WTC11 (cell line): ENCODE measurements at regions not wholly inside any gene's neighbourhood (a gene's known extent, or its start where the extent isn't known, plus 50 kb on each side); places are given as distances from the start of the nearest gene placed in this dataset.

Experiments
- ATAC-seq: fragments of 200-7000 bp; cut with Tn5 transposase; 2 replicates; pipeline ENCODE4 v1.10.0; 2021; ENCODE audit warnings: mild to moderate bottlenecking, moderate library complexity
- CTCF ChIA-PET: fragments of 300-600 bp; sonication (Branson Sonifier 250); formaldehyde crosslinking; loops from one replicate; lab custom pipeline; 2021; ENCODE audit warnings: antibody characterized with exemption; lab: Charles Lee
- POLR2A ChIA-PET: fragments of 350-600 bp; sonication (Branson Sonifier 250); formaldehyde crosslinking; loops from one replicate; lab custom pipeline; 2021; ENCODE audit warnings: antibody characterized with exemption; lab: Charles Lee
- DNase-seq: peaks from one replicate; pipeline ENCODE4 v3.0.0; 2021; ENCODE audit warnings: low spot score
- H3K27ac Mint-ChIP-seq: 2 replicates; pipeline ENCODE4 v1.8.0; 2021; ENCODE audit warnings: mixed read lengths
- H3K27me3 Mint-ChIP-seq: 2 replicates; pipeline ENCODE4 v1.8.0; 2021; ENCODE audit warnings: low read depth, mild to moderate bottlenecking, moderate library complexity, mixed read lengths
- H3K36me3 Mint-ChIP-seq: 2 replicates; pipeline ENCODE4 v1.8.0; 2021; ENCODE audit warnings: mixed read lengths
- H3K4me1 Mint-ChIP-seq: 2 replicates; pipeline ENCODE4 v1.8.0; 2022; ENCODE audit warnings: mixed read lengths
- H3K4me3 Mint-ChIP-seq: 2 replicates; pipeline ENCODE4 v1.8.0; 2021; ENCODE audit warnings: mild to moderate bottlenecking, moderate library complexity, mixed read lengths
- H3K9me3 Mint-ChIP-seq: 2 replicates; pipeline ENCODE4 v1.8.0; 2021; ENCODE audit warnings: mixed read lengths
- FOXJ3 ChIP-seq: sonication (generic); formaldehyde crosslinking; IDR thresholded peaks from 2 replicates; pipeline ENCODE4 v1.9.0; 2021; ENCODE audit warnings: missing genetic modification reagents, mild to moderate bottlenecking, borderline replicate concordance
- FOXP1 ChIP-seq: sonication (generic); formaldehyde crosslinking; IDR thresholded peaks from 2 replicates; pipeline ENCODE4 v1.8.0; 2022; ENCODE audit warnings: missing genetic modification reagents, mild to moderate bottlenecking, moderate library complexity, borderline replicate concordance
- GTF2I ChIP-seq: fragments of 250-450 bp; sonication (Bioruptor Pico); conservative IDR thresholded peaks from 2 replicates; pipeline ENCODE4 v1.4.0; 2021; ENCODE audit warnings: mild to moderate bottlenecking
- HMGA2 ChIP-seq: fragments of 250-450 bp; sonication (Bioruptor Pico); IDR thresholded peaks from 2 replicates; pipeline ENCODE4 v1.4.0; 2021; ENCODE audit warnings: mild to moderate bottlenecking, moderate library complexity
- NFATC4 ChIP-seq: fragments of 250-450 bp; sonication (Bioruptor Pico); IDR thresholded peaks from 2 replicates; pipeline ENCODE4 v1.9.0; 2021; ENCODE audit warnings: mild to moderate bottlenecking
- NFE2L1 ChIP-seq: sonication (generic); formaldehyde crosslinking; IDR thresholded peaks from 2 replicates; pipeline ENCODE4 v1.8.1; 2023; ENCODE audit warnings: missing genetic modification reagents
- OVOL2 ChIP-seq: fragments of 250-450 bp; sonication (Bioruptor Pico); IDR thresholded peaks from 2 replicates; pipeline ENCODE4 v1.9.0; 2021; ENCODE audit warnings: mild to moderate bottlenecking, borderline replicate concordance
- RORB ChIP-seq: fragments of 250-450 bp; sonication (Bioruptor Pico); IDR thresholded peaks from 2 replicates; pipeline ENCODE4 v1.9.0; 2021; ENCODE audit warnings: mild to moderate bottlenecking
- SMAD4 ChIP-seq: sonication (generic); formaldehyde crosslinking; IDR thresholded peaks from 2 replicates; pipeline ENCODE4 v1.8.0; 2022; ENCODE audit warnings: mild to moderate bottlenecking, missing genetic modification reagents
- ZBTB21 ChIP-seq: sonication (generic); formaldehyde crosslinking; IDR thresholded peaks from 2 replicates; pipeline ENCODE4 v1.8.1; 2023; ENCODE audit warnings: mild to moderate bottlenecking, missing genetic modification reagents, borderline replicate concordance
- ZNF138 ChIP-seq: sonication (generic); formaldehyde crosslinking; conservative IDR thresholded peaks from 2 replicates; pipeline ENCODE4 v1.8.1; 2022; ENCODE audit warnings: mild to moderate bottlenecking, moderate library complexity, missing genetic modification reagents
- ZNF317 ChIP-seq: sonication (generic); formaldehyde crosslinking; IDR thresholded peaks from 2 replicates; pipeline ENCODE4 v1.8.1; 2023; ENCODE audit warnings: low read depth, mild to moderate bottlenecking, moderate library complexity, missing genetic modification reagents, borderline replicate concordance
- ZNF396 ChIP-seq: fragments of 250-450 bp; sonication (Bioruptor Pico); IDR thresholded peaks from 2 replicates; pipeline ENCODE4 v1.8.0; 2021; ENCODE audit warnings: mild to moderate bottlenecking, moderate library complexity, borderline replicate concordance
- ZNF423 ChIP-seq: fragments of 250-450 bp; sonication (Bioruptor Pico); IDR thresholded peaks from 2 replicates; pipeline ENCODE4 v2.1.2; 2022; ENCODE audit warnings: mild to moderate bottlenecking, moderate library complexity
- TF ChIP-seq, protein P1 (sequence below): fragments of 250-450 bp; sonication (Bioruptor Pico); IDR thresholded peaks from 2 replicates; pipeline ENCODE4 v1.9.0; 2021; ENCODE audit warnings: mild to moderate bottlenecking, borderline replicate concordance
- TF ChIP-seq, protein P2 (sequence below): sonication (generic); formaldehyde crosslinking; IDR thresholded peaks from 2 replicates; pipeline ENCODE4 v1.8.0; 2022; ENCODE audit warnings: mild to moderate bottlenecking, missing genetic modification reagents
- TF ChIP-seq, protein P3 (sequence below): sonication (generic); formaldehyde crosslinking; IDR thresholded peaks from 2 replicates; pipeline ENCODE4 v1.8.1; 2023; ENCODE audit warnings: mild to moderate bottlenecking, missing genetic modification reagents, moderate library complexity
- TF ChIP-seq, protein P4 (sequence below): fragments of 250-450 bp; sonication (Bioruptor Pico); IDR thresholded peaks from 2 replicates; pipeline ENCODE4 v1.9.0; 2021; ENCODE audit warnings: mild to moderate bottlenecking
- TF ChIP-seq, protein P5 (sequence below): sonication (generic); formaldehyde crosslinking; IDR thresholded peaks from 2 replicates; pipeline ENCODE4 v1.8.1; 2022; ENCODE audit warnings: low read depth, missing genetic modification reagents, borderline replicate concordance
- TF ChIP-seq, protein P6 (sequence below): sonication (generic); formaldehyde crosslinking; IDR thresholded peaks from 2 replicates; pipeline ENCODE4 v1.8.0; 2022; ENCODE audit warnings: missing genetic modification reagents
- TF ChIP-seq, protein P7 (sequence below): sonication (generic); formaldehyde crosslinking; IDR thresholded peaks from 2 replicates; pipeline ENCODE4 v1.8.0; 2022; ENCODE audit warnings: mild to moderate bottlenecking, missing genetic modification reagents

DNA sequence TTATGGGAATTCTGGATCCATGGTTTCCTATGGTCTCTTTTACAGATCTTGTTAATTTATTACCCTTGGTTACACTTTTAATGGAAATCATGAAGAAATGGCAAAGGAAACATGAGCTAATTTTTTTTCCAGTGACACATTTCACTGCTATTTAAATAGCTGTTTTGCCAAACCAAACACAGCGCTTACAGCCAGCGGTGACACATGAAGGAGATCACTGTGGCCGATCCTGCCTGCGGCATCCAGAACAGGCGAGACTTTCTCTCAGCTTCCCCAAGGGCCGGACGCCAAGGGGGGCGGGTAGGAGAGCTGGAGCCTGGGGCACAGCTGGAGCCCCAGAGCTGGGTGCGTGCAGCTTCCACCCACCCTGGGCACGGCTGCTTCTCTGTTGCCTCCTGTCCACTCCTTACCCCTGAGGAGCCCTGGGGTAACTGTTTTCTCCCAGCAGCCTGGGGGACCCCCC is 81.4 kb upstream of the PKDCC start:
- peaks cover 57% of the 10 kb centered on the region for H3K4me1 Mint-ChIP-seq
- ChIA-PET POLR2A (interaction anchor here (0.5 kb wide), 1 partner anchor 1084 kb away, joined by 3 read pairs; no protein-coding TSS in a partner anchor), CTCF (interaction anchor here (1.0 to 1.2 kb wide), 3 partner anchors 9 to 95 kb away, joined by 3 read pairs; no protein-coding TSS in a partner anchor)
- no peak for TF ChIP-seq GTF2I (CRISPR knock-in tag)
- TF ChIP-seq ZNF396, result no peak
- TF ChIP-seq, protein P1, sequence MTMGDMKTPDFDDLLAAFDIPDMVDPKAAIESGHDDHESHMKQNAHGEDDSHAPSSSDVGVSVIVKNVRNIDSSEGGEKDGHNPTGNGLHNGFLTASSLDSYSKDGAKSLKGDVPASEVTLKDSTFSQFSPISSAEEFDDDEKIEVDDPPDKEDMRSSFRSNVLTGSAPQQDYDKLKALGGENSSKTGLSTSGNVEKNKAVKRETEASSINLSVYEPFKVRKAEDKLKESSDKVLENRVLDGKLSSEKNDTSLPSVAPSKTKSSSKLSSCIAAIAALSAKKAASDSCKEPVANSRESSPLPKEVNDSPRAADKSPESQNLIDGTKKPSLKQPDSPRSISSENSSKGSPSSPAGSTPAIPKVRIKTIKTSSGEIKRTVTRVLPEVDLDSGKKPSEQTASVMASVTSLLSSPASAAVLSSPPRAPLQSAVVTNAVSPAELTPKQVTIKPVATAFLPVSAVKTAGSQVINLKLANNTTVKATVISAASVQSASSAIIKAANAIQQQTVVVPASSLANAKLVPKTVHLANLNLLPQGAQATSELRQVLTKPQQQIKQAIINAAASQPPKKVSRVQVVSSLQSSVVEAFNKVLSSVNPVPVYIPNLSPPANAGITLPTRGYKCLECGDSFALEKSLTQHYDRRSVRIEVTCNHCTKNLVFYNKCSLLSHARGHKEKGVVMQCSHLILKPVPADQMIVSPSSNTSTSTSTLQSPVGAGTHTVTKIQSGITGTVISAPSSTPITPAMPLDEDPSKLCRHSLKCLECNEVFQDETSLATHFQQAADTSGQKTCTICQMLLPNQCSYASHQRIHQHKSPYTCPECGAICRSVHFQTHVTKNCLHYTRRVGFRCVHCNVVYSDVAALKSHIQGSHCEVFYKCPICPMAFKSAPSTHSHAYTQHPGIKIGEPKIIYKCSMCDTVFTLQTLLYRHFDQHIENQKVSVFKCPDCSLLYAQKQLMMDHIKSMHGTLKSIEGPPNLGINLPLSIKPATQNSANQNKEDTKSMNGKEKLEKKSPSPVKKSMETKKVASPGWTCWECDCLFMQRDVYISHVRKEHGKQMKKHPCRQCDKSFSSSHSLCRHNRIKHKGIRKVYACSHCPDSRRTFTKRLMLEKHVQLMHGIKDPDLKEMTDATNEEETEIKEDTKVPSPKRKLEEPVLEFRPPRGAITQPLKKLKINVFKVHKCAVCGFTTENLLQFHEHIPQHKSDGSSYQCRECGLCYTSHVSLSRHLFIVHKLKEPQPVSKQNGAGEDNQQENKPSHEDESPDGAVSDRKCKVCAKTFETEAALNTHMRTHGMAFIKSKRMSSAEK, result no peak
- TF ChIP-seq, protein P2, sequence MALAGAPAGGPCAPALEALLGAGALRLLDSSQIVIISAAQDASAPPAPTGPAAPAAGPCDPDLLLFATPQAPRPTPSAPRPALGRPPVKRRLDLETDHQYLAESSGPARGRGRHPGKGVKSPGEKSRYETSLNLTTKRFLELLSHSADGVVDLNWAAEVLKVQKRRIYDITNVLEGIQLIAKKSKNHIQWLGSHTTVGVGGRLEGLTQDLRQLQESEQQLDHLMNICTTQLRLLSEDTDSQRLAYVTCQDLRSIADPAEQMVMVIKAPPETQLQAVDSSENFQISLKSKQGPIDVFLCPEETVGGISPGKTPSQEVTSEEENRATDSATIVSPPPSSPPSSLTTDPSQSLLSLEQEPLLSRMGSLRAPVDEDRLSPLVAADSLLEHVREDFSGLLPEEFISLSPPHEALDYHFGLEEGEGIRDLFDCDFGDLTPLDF, result no peak
- TF ChIP-seq RORB (CRISPR knock-in tag), result no peak
- TF ChIP-seq, protein P3, sequence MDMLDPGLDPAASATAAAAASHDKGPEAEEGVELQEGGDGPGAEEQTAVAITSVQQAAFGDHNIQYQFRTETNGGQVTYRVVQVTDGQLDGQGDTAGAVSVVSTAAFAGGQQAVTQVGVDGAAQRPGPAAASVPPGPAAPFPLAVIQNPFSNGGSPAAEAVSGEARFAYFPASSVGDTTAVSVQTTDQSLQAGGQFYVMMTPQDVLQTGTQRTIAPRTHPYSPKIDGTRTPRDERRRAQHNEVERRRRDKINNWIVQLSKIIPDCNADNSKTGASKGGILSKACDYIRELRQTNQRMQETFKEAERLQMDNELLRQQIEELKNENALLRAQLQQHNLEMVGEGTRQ, result no peak
- TF ChIP-seq OVOL2 (CRISPR knock-in tag), result no peak
- no peak for TF ChIP-seq ZNF317 (CRISPR knock-in tag)
- no peaks in the 10 kb centered on the region for H3K9me3 Mint-ChIP-seq
- DNase-seq (no peak), ATAC-seq (no peak)
- no peaks in the 10 kb centered on the region for H3K36me3 Mint-ChIP-seq
- H3K27ac Mint-ChIP-seq, result no peak overlapping the region
- no peak overlapping the region for H3K4me3 Mint-ChIP-seq
- no peaks in the 10 kb centered on the region for H3K27me3 Mint-ChIP-seq

DNA sequence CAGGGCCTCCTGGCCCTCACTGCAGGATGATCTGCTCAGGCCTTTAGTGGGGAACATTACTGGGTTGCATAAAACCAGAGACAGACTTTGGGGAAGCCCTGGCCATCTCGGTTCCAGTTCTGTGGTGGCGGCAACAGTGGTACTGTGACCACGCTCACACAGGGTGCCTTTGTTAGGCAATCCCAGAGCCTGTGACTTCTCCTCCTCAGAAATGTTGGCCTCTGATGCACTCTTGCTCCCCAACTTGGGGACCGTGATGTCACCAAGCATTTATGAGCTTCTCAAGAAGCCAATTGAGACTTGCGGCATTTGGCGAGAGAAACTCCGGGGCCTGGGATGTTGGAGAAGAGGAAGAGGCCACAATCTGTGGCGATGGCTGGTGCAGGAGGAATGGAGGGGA is 80.9 kb upstream of the PKDCC start:
- no peak for DNase-seq
- Mint-ChIP-seq H3K27me3 (no peaks in the 10 kb centered on the region), H3K9me3 (no peaks in the 10 kb centered on the region), H3K4me1 (peaks cover 57% of the 10 kb centered on the region), H3K4me3 (no peak overlapping the region), H3K27ac (no peak overlapping the region), H3K36me3 (no peaks in the 10 kb centered on the region)
- ATAC-seq, result no peak
- TF ChIP-seq, protein P4, sequence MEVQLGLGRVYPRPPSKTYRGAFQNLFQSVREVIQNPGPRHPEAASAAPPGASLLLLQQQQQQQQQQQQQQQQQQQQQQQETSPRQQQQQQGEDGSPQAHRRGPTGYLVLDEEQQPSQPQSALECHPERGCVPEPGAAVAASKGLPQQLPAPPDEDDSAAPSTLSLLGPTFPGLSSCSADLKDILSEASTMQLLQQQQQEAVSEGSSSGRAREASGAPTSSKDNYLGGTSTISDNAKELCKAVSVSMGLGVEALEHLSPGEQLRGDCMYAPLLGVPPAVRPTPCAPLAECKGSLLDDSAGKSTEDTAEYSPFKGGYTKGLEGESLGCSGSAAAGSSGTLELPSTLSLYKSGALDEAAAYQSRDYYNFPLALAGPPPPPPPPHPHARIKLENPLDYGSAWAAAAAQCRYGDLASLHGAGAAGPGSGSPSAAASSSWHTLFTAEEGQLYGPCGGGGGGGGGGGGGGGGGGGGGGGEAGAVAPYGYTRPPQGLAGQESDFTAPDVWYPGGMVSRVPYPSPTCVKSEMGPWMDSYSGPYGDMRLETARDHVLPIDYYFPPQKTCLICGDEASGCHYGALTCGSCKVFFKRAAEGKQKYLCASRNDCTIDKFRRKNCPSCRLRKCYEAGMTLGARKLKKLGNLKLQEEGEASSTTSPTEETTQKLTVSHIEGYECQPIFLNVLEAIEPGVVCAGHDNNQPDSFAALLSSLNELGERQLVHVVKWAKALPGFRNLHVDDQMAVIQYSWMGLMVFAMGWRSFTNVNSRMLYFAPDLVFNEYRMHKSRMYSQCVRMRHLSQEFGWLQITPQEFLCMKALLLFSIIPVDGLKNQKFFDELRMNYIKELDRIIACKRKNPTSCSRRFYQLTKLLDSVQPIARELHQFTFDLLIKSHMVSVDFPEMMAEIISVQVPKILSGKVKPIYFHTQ (CRISPR knock-in tag), result no peak
- TF ChIP-seq, protein P5, sequence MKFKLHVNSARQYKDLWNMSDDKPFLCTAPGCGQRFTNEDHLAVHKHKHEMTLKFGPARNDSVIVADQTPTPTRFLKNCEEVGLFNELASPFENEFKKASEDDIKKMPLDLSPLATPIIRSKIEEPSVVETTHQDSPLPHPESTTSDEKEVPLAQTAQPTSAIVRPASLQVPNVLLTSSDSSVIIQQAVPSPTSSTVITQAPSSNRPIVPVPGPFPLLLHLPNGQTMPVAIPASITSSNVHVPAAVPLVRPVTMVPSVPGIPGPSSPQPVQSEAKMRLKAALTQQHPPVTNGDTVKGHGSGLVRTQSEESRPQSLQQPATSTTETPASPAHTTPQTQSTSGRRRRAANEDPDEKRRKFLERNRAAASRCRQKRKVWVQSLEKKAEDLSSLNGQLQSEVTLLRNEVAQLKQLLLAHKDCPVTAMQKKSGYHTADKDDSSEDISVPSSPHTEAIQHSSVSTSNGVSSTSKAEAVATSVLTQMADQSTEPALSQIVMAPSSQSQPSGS (CRISPR knock-in tag), result no peak
- TF ChIP-seq NFE2L1 (CRISPR knock-in tag) (no peak), SMAD4 (no peak), ZNF423 (CRISPR knock-in tag) (no peak), ZBTB21 (CRISPR knock-in tag) (no peak), NFATC4 (CRISPR knock-in tag) (no peak), HMGA2 (CRISPR knock-in tag) (no peak), ZNF138 (CRISPR knock-in tag) (no peak), FOXJ3 (CRISPR knock-in tag) (no peak), FOXP1 (CRISPR knock-in tag) (no peak)
- TF ChIP-seq, protein P6, sequence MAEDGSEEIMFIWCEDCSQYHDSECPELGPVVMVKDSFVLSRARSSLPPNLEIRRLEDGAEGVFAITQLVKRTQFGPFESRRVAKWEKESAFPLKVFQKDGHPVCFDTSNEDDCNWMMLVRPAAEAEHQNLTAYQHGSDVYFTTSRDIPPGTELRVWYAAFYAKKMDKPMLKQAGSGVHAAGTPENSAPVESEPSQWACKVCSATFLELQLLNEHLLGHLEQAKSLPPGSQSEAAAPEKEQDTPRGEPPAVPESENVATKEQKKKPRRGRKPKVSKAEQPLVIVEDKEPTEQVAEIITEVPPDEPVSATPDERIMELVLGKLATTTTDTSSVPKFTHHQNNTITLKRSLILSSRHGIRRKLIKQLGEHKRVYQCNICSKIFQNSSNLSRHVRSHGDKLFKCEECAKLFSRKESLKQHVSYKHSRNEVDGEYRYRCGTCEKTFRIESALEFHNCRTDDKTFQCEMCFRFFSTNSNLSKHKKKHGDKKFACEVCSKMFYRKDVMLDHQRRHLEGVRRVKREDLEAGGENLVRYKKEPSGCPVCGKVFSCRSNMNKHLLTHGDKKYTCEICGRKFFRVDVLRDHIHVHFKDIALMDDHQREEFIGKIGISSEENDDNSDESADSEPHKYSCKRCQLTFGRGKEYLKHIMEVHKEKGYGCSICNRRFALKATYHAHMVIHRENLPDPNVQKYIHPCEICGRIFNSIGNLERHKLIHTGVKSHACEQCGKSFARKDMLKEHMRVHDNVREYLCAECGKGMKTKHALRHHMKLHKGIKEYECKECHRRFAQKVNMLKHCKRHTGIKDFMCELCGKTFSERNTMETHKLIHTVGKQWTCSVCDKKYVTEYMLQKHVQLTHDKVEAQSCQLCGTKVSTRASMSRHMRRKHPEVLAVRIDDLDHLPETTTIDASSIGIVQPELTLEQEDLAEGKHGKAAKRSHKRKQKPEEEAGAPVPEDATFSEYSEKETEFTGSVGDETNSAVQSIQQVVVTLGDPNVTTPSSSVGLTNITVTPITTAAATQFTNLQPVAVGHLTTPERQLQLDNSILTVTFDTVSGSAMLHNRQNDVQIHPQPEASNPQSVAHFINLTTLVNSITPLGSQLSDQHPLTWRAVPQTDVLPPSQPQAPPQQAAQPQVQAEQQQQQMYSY (CRISPR knock-in tag), result no peak
- TF ChIP-seq, protein P7, sequence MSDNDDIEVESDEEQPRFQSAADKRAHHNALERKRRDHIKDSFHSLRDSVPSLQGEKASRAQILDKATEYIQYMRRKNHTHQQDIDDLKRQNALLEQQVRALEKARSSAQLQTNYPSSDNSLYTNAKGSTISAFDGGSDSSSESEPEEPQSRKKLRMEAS (CRISPR knock-in tag), result no peak
- POLR2A ChIA-PET, result interaction anchor here (0.5 kb wide), 1 partner anchor 1083 kb away, joined by 3 read pairs; no protein-coding TSS in a partner anchor
- CTCF ChIA-PET, result interaction anchor here (1.0 to 1.2 kb wide), 3 partner anchors 9 to 95 kb away, joined by 3 read pairs; no protein-coding TSS in a partner anchor
